GM18868 (cell line): ENCODE measurements at regions not wholly inside any gene's neighbourhood (a gene's known extent, or its start where the extent isn't known, plus 50 kb on each side); places are given as distances from the start of the nearest gene placed in this dataset.
"Not testable (repeated sequence)": the region's sequence is repeated elsewhere in the genome, so short reads cannot be mapped to it uniquely, and the experiment has no call there.

Experiments used
- ATAC-seq: cut with Tn5 transposase; IDR thresholded peaks from one replicate; pipeline ENCODE4 v1.9.1; 2021; ENCODE audit warnings: mild to moderate bottlenecking, moderate library complexity; ENCODE audit not compliant: unreplicated experiment

- ATAC-seq = no peak
These were observed 902.5 kb downstream of the FAM133A start for GRCh38 chrX:94576367-94577004.

DNA sequence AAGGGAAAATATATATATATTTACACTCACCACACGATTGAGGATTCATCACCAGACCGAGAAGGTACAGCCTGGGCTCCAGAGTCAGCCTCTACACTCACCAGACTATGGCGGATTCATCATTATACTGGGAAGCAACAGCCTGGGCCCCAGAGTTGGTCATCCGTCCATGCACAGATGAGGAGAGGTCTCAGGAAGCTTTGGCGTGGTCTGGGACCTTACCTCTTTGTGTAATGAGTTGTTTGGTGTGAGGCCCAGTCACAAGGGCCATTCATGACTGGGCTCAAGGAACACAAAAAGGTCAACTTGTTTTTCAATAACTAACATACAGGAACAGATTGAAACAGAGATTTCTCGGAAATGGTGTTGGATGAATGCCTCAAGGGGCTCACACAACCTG is 926.1 kb downstream of the FAM133A start:
- ATAC-seq = no peak

DNA sequence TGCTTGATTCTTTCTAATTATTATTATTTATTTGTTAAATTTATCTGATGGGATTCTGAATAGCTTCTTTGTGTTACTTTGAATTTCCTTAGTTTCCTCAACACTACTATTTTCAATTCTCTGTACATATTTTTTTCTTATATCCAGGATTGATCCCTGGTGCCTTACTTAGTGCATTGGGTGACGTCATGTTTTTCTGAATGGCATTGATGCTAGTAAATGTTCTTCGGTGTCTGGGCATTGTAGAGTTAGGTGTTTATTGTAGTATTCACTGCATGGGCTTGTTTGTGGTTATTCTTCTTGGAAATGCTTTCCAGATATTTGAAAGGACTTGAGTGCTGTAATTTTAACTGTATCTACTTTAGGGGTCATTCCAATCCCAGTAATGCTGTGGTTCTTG is 938.1 kb downstream of the FAM133A start:
- ATAC-seq = no peak

DNA sequence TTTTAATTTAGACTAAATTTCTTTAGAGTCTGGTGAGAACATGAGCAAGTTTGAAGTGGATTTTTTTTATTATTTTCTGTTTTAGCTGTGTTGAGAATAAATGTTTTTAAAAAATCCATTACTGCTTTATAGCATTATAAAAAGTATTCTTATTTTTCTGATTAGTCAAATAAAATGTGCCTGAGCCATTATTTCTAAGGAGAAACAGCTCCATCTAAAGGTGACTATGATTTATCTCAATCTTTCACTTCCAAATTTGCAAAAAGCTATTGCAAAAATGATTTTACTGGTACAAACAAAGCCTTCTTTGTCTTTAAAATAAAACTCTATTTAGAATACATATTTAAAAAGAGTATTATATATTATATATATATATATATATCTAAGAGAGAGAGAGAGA is 959.2 kb downstream of the FAM133A start:
- ATAC-seq = no peak

GRCh38 chrX:94635003-94635402 is 961.0 kb downstream of the FAM133A start:
- ATAC-seq = no peak

DNA sequence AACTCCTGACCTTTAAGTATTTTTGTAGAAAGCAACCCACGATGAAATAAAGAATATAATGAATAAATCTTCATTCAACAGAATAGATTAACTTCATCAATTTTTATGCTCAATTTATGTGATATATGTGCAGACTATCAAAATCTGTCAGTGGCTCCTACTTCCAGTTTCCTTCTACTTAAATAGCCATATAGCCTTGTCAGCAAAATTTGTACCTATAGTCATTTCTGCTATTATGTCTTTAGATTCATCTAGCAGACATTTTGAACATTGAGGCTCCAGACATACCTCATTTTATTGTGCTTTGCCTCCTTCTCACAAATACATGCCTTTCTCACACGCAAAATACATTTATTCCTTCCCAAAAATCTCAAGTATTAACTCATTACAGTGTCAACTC is 971.7 kb downstream of the FAM133A start:
- ATAC-seq = no peak

- no peak for ATAC-seq
These were observed 981.2 kb downstream of the FAM133A start for GRCh38 chrX:94655180-94655579.

DNA sequence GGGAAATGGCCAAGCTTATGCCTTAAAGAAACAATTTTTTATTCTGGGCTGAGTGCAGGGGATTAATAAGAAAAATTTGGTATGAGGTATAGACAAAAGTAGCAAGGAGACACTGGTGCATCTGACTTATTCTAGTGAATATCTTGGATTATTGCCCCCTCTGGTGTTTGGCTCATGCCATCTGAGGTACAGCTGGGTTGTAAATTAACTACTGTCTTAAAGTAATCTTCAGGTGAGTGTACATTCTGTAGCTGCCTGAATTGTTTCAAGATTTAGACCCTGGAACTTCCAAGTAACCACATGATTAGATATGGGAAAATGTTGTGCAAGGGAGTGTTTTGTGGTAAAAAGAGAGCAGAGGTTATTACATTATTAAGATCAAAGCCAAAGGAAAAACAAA is 988.7 kb downstream of the FAM133A start:
- no peak for ATAC-seq

- no peak for ATAC-seq
These were observed 1002.3 kb downstream of the FAM133A start for GRCh38 chrX:94676285-94676684.

- no peak for ATAC-seq
These were observed 1012.1 kb downstream of the FAM133A start for GRCh38 chrX:94686071-94686470.

DNA sequence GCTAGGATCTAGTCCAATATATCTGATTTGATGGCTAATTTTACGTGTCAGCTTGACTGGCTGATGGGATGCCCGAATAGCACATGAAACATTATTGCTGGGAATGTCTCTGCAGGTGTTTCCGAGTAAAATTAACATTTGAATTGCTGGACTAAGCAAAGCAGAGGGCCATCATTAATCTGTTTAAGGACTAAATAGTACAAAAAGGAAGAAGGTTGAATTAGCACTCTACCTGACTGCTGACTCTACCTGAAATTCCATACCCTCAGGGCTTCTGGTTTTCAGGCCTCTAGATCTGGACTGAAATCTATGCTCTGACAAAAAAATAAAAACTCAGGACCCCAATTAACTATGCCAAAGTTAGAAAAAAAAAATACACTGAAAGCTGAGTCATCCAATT is 1021.9 kb downstream of the FAM133A start:
- no peak for ATAC-seq

DNA sequence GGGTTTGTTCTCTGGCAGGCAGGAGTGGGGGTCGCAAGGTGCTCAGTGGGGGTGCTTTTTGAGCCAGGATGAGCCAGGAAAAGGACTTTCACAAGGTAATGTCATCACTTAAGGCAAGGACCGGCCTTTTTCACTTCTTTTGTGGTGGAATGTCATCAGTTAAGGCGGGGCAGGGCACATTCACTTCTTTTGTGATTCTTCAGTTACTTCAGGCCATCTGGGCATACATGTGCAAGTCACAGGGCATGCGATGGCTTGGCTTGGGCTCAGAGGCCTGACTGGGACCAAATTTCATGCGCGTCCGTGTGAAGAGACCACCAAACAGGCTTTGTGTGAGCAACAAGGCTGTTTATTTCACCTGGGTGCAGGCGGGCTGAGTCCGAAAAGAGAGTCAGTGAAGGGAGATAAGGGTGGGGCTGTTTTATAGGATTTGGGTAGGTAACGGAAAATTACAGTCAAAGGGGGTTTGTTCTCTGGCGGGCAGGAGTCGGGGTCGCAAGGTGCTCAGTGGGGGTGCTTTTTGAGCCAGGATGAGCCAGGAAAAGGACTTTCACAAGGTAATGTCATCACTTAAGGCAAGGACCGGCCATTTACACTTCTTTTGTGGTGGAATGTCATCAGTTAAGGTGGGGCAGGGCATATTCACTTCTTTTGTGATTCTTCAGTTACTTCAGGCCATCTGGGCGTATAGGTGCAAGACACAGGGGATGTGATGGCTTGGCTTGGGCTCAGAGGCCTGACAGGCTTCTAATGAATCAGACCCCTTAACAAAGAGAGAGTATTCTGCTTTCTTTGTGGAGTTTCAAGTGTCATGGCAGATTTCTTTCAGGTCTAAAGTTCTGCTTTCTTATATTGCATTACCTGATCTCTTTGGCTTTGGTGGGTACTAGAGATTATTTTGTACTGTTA is 1030.6 kb downstream of the FAM133A start:
- ATAC-seq = not testable (repeated sequence)

- ATAC-seq = no peak
These were observed 1047.4 kb downstream of the FAM133A start for GRCh38 chrX:94721386-94721785.

- ATAC-seq = no peak
These were observed 1048.6 kb downstream of the FAM133A start for GRCh38 chrX:94722578-94722977.

DNA sequence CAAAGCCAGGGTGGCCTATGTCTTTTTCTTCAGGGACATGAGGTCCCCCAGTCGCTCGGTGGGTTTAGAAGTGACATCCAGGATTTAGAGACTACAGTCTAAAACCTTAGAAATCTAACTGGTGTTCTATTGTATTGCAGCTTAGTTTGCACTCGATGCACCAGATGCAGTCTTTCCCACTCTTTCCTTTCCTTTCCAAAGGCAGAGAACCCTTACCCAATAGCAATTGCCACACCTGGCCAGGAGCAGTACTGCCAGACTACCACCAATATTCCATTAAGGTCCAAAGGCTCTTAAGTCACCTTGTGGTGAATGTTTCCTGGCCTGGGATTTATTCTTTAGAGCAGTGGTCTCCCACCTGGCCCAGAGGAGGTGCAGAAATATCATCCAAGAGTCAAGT is 1068.8 kb downstream of the FAM133A start:
- no peak for ATAC-seq

DNA sequence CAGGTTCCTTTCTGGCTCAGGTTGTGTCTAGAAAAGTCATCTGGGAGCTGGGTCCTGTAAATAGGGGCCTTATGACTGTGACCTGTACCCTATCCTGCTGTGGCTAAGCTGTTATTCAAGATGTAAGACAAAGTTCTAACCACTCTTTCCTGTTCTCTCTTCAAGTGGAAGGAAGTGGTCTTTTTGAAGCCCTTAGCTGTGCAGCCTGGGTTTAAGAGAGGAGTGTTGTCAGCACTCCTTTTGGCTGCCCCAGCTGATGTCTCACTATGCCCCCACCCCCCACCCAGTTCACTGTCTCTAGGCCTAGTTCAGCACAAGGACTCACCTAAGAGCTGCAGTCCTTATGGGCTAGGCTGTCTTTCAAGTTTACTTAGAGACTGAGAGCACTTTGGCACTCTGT is 1069.5 kb downstream of the FAM133A start:
- ATAC-seq = peak; percentile 84

DNA sequence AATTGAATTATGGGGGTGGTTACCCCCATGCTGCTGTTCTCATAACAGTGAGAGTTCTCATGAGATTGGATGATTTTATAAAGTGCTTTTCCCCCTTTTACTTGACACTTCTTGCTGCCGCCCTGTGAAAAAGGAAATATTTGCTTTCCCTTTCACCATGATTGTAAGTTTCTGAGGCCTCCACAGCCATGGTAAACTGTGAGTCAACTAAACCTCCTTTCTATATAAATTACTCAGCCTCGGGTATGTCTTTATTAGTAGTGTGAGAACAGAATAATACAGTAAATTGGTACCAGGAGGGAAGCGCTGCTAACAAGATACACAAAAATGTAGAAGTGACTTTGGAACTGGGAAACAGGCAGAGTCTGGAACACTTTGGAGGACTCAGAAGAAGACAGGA is 1070.8 kb downstream of the FAM133A start:
- ATAC-seq = peak; percentile 38

- ATAC-seq = no peak
These were observed 1077.6 kb downstream of the FAM133A start for GRCh38 chrX:94751611-94752010.

- ATAC-seq = no peak
These were observed 1078.6 kb downstream of the FAM133A start for GRCh38 chrX:94752434-94753169.

GRCh38 chrX:94758130-94758529 is 1084.1 kb downstream of the FAM133A start:
- ATAC-seq = no peak

DNA sequence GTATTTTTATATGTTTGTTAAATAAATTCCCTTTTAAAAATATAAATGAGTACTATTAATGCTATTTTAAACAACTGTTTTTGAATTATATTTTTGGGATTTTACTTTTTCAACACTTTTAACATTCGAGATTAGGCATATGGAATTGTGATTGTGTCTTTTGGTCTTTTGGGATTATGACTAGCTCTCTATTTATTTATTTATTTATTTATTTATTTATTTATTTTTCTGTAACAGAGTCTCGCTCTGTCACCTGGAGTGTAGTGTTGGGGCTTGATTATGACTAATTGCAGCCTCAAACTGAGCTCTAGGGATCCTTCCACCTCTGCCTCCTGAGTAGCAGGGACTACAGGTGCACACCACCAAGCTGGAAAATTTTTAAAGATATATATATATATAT is 1101.6 kb downstream of the FAM133A start:
- no peak for ATAC-seq

DNA sequence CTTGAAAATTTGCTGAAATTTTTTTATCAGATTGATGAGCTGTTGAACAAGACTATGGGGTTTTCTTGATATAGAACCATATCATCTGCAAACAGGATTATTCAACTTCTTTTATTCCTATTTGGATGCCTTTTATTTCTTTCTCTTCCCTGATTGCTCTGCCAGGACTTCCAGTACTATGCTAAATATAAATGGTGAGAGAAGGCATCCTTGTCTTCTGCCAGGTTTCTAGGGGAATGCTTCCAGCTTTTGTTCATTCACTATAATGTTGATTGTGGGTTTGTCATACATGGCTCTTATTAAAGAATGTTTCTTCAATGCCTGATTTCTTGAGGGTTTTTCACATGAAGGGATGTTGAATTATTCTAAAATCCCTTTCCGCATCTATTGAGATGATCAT is 1139.5 kb downstream of the FAM133A start:
- no peak for ATAC-seq
